H1 (cell line): ENCODE measurements at regions not wholly inside any gene's neighbourhood (a gene's known extent, or its start where the extent isn't known, plus 50 kb on each side); places are given as distances from the start of the nearest gene placed in this dataset.

Experiments used
- EP300 ChIP-seq, 2 experiments: IDR thresholded peaks; 1 replicate in 1 of 2; 2 replicates in 1 of 2; pipeline ENCODE4 v1.6.1; 2011 to 2012; ENCODE audit warnings: low read depth in 2 of 2, low read length in 2 of 2, mild to moderate bottlenecking in 2 of 2, borderline replicate concordance in 1 of 2, inconsistent platforms in 1 of 2, moderate library complexity in 1 of 2
- TF ChIP-seq, protein P1 (sequence below): IDR thresholded peaks from 2 replicates; pipeline ENCODE4 v1.6.1; 2012; ENCODE audit warnings: low read length, inconsistent platforms

- TF ChIP-seq, protein P1, sequence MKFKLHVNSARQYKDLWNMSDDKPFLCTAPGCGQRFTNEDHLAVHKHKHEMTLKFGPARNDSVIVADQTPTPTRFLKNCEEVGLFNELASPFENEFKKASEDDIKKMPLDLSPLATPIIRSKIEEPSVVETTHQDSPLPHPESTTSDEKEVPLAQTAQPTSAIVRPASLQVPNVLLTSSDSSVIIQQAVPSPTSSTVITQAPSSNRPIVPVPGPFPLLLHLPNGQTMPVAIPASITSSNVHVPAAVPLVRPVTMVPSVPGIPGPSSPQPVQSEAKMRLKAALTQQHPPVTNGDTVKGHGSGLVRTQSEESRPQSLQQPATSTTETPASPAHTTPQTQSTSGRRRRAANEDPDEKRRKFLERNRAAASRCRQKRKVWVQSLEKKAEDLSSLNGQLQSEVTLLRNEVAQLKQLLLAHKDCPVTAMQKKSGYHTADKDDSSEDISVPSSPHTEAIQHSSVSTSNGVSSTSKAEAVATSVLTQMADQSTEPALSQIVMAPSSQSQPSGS, result no peak
- no peak for TF ChIP-seq EP300 (IDR thresholded peaks at IDR 0.05; ENCODE audit: borderline replicate concordance in 1 of 2, low read depth in 2 of 2, low read length in 2 of 2)
These were observed 74.1 kb downstream of the PSMG1 start (continued) for GRCh38 chr21:39109163-39109530.
